PC-3 (cell line): ENCODE measurements at regions not wholly inside any gene's neighbourhood (a gene's known extent, or its start where the extent isn't known, plus 50 kb on each side); places are given as distances from the start of the nearest gene placed in this dataset.

Source experiments
- ATAC-seq: fragments of 200-7000 bp; cut with Tn5 transposase; 2 replicates; pipeline ENCODE4 v1.9.1; 2020; ENCODE audit warnings: mild to moderate bottlenecking, moderate library complexity
- BruUV-seq: library from RNA; stranded (reverse); fragments of 400-500 nt; replicated peaks from 2 replicates; lab custom pipeline; 2021; lab: Mats Ljungman, UMichigan
- CTCF ChIA-PET: fragments of 300-600 bp; sonication (Branson Sonifier 250); formaldehyde crosslinking; loops from one replicate; lab custom pipeline; 2022; ENCODE audit warnings: antibody characterized with exemption; lab: Charles Lee
- POLR2A ChIA-PET: fragments of 300-600 bp; sonication (Branson Sonifier 250); formaldehyde crosslinking; loops from one replicate; lab custom pipeline; 2022; ENCODE audit warnings: antibody characterized with exemption; ENCODE audit not compliant: unreplicated experiment; lab: Charles Lee
- DNase-seq: peaks from one replicate; pipeline ENCODE4 v3.0.0-alpha.2; 2015
- H2AFZ ChIP-seq: fragments of 300-600 bp; sonication (generic); 2 replicates; pipeline ENCODE4 v1.6.0; 2016; ENCODE audit warnings: antibody characterized with exemption, low read length
- H3F3A ChIP-seq: fragments of 300-600 bp; sonication (generic); one replicate; pipeline ENCODE4 v1.6.0; 2017; ENCODE audit warnings: antibody characterized with exemption, low read length, control low read depth, mild to moderate bottlenecking; ENCODE audit not compliant: unreplicated experiment
- H3K27ac ChIP-seq: fragments of 300-600 bp; sonication (generic); 2 replicates; pipeline ENCODE4 v1.5.1; 2016; ENCODE audit warnings: mild to moderate bottlenecking, low read length
- H3K27me3 ChIP-seq: fragments of 300-600 bp; sonication (generic); 2 replicates; pipeline ENCODE4 v1.6.1; 2016; ENCODE audit warnings: low read length, mixed read lengths
- H3K36me3 ChIP-seq: fragments of 300-600 bp; sonication (generic); 2 replicates; pipeline ENCODE4 v1.6.1; 2016; ENCODE audit warnings: low read depth, mixed run types, low read length, mixed read lengths
- H3K4me1 ChIP-seq: fragments of 300-600 bp; sonication (generic); 2 replicates; pipeline ENCODE4 v1.5.1; 2016; ENCODE audit warnings: low read length; ENCODE audit not compliant: insufficient read depth
- H3K4me2 ChIP-seq: fragments of 300-600 bp; sonication (generic); 2 replicates; pipeline ENCODE4 v1.6.0; 2016; ENCODE audit warnings: low read length
- H3K4me3 ChIP-seq: fragments of 300-600 bp; sonication (generic); 2 replicates; pipeline ENCODE4 v1.5.1; 2016; ENCODE audit warnings: mild to moderate bottlenecking, low read length, mixed read lengths
- H3K79me2 ChIP-seq: fragments of 300-600 bp; sonication (generic); 2 replicates; pipeline ENCODE4 v1.6.1; 2017; ENCODE audit warnings: low read length, mixed read lengths
- H3K9ac ChIP-seq: fragments of 300-600 bp; sonication (generic); 2 replicates; pipeline ENCODE4 v1.6.0; 2016; ENCODE audit warnings: mild to moderate bottlenecking, low read length
- H3K9me2 ChIP-seq: fragments of 300-600 bp; sonication (generic); replicated peaks from 2 replicates; pipeline ENCODE4 v1.6.1; 2016; ENCODE audit warnings: mixed run types, low read length, mixed read lengths
- H3K9me3 ChIP-seq: fragments of 300-600 bp; sonication (generic); 2 replicates; pipeline ENCODE4 v1.6.1; 2016; ENCODE audit warnings: low read length, mixed read lengths
- H4K20me1 ChIP-seq: fragments of 300-600 bp; sonication (generic); 2 replicates; pipeline ENCODE4 v1.6.1; 2016; ENCODE audit warnings: low read length, mixed read lengths
- EZH2 ChIP-seq: fragments of 300-600 bp; sonication (generic); IDR thresholded peaks from one replicate; pipeline ENCODE4 v1.6.1; 2017; ENCODE audit warnings: antibody characterized with exemption, mild to moderate bottlenecking, low read length; ENCODE audit not compliant: unreplicated experiment
- EZH2phosphoT487 ChIP-seq: fragments of 300-600 bp; sonication (generic); IDR thresholded peaks from 2 replicates; pipeline ENCODE4 v1.6.1; 2018; ENCODE audit warnings: mild to moderate bottlenecking, antibody characterized with exemption, low read length, borderline replicate concordance
- intact Hi-C: fragments of 100-400 bp; cut with micrococcal nuclease; formaldehyde crosslinking; loops from 2 replicates; pipeline ENCODE4 v1.9.0; 2023
- TF ChIP-seq, protein P1 (sequence below): fragments of 300-600 bp; sonication (generic); conservative IDR thresholded peaks from 2 replicates; pipeline ENCODE4 v1.5.1; 2017; ENCODE audit warnings: antibody characterized with exemption, low read depth, mild to moderate bottlenecking, low read length

DNA sequence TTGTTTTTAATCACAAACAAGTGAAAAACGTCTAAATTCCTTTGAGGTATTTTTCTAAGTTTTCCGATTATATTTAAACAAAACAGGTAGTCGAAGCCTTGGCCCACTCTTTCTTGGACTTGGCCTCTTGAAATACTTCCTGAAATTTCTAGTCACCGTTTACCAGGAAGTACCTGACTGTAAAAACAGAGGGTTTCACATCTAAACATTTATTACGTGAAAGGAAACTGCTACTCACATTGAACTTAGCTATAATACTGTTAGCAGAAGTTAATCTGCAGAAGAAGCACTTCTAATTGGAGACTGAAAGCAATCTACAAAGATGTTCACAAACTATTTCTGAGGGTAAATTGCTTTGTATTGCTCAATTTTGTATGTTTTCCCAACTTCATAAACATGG lies 526.0 kb upstream of the ADGRL4 start:
- H3K4me3 ChIP-seq = no peak overlapping the region

DNA sequence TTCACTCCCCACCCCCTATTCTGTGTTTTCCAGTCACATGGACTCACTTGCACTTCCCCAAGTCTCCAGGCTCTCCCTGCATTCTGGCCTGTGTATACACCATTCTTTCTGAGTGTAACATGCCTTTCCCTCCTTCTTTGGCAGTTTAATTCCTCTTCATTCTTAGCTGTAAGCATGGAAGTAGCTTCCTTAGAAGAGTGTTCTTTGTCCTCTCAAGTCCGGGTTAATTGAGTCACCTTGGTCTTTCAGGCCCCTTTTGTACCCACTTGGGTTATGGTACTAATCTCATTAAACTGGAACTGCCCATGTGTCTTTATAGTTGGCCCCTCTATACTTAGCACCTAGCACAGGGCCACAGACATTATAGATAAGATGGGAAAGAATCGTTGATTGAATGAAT lies 525.3 kb upstream of the ADGRL4 start:
- TF ChIP-seq, protein P1, sequence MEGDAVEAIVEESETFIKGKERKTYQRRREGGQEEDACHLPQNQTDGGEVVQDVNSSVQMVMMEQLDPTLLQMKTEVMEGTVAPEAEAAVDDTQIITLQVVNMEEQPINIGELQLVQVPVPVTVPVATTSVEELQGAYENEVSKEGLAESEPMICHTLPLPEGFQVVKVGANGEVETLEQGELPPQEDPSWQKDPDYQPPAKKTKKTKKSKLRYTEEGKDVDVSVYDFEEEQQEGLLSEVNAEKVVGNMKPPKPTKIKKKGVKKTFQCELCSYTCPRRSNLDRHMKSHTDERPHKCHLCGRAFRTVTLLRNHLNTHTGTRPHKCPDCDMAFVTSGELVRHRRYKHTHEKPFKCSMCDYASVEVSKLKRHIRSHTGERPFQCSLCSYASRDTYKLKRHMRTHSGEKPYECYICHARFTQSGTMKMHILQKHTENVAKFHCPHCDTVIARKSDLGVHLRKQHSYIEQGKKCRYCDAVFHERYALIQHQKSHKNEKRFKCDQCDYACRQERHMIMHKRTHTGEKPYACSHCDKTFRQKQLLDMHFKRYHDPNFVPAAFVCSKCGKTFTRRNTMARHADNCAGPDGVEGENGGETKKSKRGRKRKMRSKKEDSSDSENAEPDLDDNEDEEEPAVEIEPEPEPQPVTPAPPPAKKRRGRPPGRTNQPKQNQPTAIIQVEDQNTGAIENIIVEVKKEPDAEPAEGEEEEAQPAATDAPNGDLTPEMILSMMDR = no peak
- TF ChIP-seq EZH2 (no peak), EZH2phosphoT487 (no peak)
- Histone ChIP-seq H3K36me3 (no peaks in the 10 kb centered on the region), H3K4me2 (no peak overlapping the region), H2AFZ (no peak overlapping the region), H3K27me3 (no peaks in the 10 kb centered on the region), H4K20me1 (no peaks in the 10 kb centered on the region), H3K4me1 (no peaks in the 10 kb centered on the region), H3K27ac (no peak overlapping the region), H3K4me3 (no peak overlapping the region), H3K9me2 (no peaks in the 10 kb centered on the region), H3K9me3 (no peaks in the 10 kb centered on the region), H3K9ac (no peak overlapping the region), H3F3A (no peaks in the 10 kb centered on the region), H3K79me2 (no peaks in the 10 kb centered on the region)
- ChIA-PET POLR2A (no interaction called here), CTCF (no interaction called here)
- DNase-seq (no peak), ATAC-seq (no peak)
- BruUV-seq = no TSS peak
- intact Hi-C loops = no loop called here

More for the DNA sequence above, 526.0 kb upstream of the ADGRL4 start:
- no peak overlapping the region for H3K27ac ChIP-seq
- H3K4me1 ChIP-seq = no peaks in the 10 kb centered on the region
- ATAC-seq = no peak
- no peaks in the 10 kb centered on the region for H3K9me2 ChIP-seq
- CTCF ChIA-PET = no interaction called here
- intact Hi-C loops = no loop called here
- H3K4me2 ChIP-seq = no peak overlapping the region
- no peaks in the 10 kb centered on the region for H4K20me1 ChIP-seq
- H3K36me3 ChIP-seq = no peaks in the 10 kb centered on the region
- no TSS peak for BruUV-seq
- H3K9ac ChIP-seq = no peak overlapping the region
- no peaks in the 10 kb centered on the region for H3K9me3 ChIP-seq
- no peak overlapping the region for H2AFZ ChIP-seq
- POLR2A ChIA-PET = no interaction called here
- no peaks in the 10 kb centered on the region for H3F3A ChIP-seq
- no peak for DNase-seq
- H3K79me2 ChIP-seq = no peaks in the 10 kb centered on the region
- TF ChIP-seq, protein P1 = no peak
- TF ChIP-seq EZH2 = no peak
- no peak for TF ChIP-seq EZH2phosphoT487
- no peaks in the 10 kb centered on the region for H3K27me3 ChIP-seq

DNA sequence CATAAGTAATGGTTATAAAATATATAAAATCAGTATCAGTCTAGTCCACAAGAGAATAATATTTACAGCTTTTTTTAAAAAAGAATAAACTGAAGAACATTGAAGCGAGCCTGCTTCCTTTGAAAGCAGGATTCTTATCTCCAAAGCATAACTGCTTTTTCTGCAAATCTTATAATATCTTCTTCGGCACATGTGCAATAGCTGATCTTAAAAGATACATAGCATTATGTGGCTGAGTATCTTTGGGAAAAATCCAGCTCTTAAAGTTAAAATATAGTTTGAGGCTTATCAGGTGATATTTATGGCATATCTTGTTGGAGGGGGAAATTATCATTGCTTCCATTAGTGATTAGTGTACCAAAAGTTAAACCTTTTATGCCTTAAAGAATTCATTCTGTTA lies 523.9 kb upstream of the ADGRL4 start:
- ChIA-PET POLR2A (no interaction called here), CTCF (no interaction called here)
- no peak overlapping the region for H3K27ac ChIP-seq
- DNase-seq (no peak), ATAC-seq (no peak)
- TF ChIP-seq EZH2 = no peak
- TF ChIP-seq EZH2phosphoT487 = no peak
- TF ChIP-seq, protein P1 = no peak
- no peaks in the 10 kb centered on the region for H3K4me1 ChIP-seq
- H3K9me3 ChIP-seq = no peaks in the 10 kb centered on the region
- no peaks in the 10 kb centered on the region for H4K20me1 ChIP-seq
- H3K27me3 ChIP-seq = no peaks in the 10 kb centered on the region
- H2AFZ ChIP-seq = no peak overlapping the region
- BruUV-seq = no TSS peak
- no peaks in the 10 kb centered on the region for H3F3A ChIP-seq
- no peaks in the 10 kb centered on the region for H3K9me2 ChIP-seq
- intact Hi-C loops = no loop called here
- no peak overlapping the region for H3K4me2 ChIP-seq
- no peaks in the 10 kb centered on the region for H3K79me2 ChIP-seq
- H3K36me3 ChIP-seq = no peaks in the 10 kb centered on the region
- no peak overlapping the region for H3K9ac ChIP-seq
- no peak overlapping the region for H3K4me3 ChIP-seq
